ENCODE measurements at regions not wholly inside any gene's neighbourhood (a gene's known extent, or its start where the extent isn't known, plus 50 kb on each side); places are given as distances from the start of the nearest gene placed in this dataset.

DNA sequence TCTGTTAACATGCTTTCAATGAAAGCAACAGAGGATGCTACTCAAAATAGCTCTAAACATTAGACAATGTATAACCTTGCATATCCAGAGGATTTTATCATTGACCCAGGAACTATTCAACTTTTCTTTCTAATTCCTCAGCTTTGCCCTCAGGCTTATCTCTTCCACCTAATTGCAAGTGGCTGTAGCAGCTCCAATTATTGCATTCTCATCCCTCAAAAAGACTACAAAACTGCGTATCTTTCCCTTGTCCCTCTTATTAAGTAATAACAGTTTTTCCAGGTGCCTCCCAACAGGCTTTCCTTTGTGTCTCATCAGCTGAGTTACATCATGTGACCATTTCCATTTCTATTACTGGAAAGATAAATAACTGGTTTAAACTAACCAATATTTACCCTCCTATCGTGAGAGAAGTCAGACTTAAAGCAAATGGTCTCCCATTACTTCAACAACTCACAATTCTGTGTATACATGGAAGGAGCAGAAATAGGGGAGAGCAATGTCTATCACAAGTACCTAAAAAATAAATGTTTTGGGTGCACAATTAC lies 78.0 kb upstream of the MBNL1 start:
- DNase-seq (ENCODE audit: low read depth in 2 of 3, low spot score in 1 of 3): no peak

DNA sequence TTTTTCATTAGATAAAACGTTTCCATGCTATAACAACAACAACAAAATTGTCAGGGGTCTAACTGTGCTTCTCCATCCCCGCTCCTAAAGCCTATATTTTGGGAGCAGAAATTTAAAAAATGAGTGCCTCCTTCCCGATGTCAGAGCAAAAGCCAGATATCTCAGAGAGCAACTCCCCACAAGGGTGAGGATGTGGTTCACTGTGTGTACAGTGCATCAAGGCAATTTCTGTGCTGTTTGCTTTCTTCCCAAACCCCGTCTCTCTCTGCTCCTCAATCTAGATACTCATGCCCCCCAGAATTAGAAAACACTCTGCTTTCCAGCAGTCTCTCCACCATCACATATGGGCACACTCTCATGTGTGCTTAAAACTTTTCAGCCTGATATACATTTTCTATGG lies 76.7 kb upstream of the MBNL1 start:
- DNase-seq (ENCODE audit: low read depth in 2 of 3, low spot score in 1 of 3): no peak

GRCh38 chr3:152192936-152193672 lies 75.6 kb upstream of the MBNL1 start:
- no peak for DNase-seq (ENCODE audit: low read depth in 2 of 3, low spot score in 1 of 3)

DNA sequence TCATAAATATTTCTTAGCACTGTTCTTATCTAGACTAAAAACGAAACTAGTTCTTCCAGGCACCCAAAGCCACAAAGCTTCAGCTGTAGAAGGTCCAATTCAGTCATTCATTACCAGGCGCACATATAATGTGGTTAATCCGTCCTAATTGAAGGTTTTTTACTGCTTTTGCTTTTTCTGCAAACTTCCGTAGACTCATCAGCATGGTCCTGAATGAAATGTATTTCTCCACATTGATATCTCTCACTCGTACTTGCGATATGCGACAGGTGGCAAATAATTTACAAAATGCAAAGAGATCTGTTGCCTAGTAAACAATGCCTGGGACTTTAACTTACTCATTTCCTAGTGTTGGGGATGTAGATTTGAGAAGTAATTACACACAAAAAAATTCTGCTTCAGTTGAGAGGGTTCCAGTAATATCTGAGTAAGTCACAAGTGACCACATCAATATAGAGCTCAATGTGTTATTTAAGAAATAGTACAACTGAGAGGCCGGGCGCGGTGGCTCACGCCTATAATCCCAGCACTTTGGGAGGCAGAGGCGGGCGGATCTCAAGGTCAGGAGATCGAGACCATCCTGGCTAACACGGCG lies 75.0 kb upstream of the MBNL1 start:
- DNase-seq (ENCODE audit: low read depth in 2 of 3, low spot score in 1 of 3): peak in 2 of 3 donors; percentile 13 to 32

GRCh38 chr3:152195206-152195605 lies 73.5 kb upstream of the MBNL1 start:
- no peak for DNase-seq (ENCODE audit: low read depth in 2 of 3, low spot score in 1 of 3)

DNA sequence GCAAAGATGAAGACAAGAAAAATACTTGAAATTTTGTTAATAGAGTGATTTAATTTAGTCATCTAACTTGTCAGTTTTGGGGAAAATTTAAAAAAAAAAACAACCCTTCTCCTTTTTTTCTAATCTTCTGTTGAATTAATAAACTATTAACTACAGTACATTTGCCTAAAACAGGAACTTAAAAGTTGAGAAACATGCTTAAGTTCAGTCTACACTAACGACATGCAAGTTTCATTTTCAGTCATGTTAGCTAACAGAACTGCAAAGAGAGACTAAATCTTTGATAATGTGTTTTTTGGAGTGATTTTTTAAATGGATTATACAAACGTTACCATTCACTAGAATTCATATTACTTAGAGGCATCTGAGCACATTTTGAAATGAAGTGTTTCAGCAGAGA lies 71.9 kb upstream of the MBNL1 start:
- DNase-seq (ENCODE audit: low read depth in 2 of 3, low spot score in 1 of 3): no peak

- DNase-seq (ENCODE audit: low read depth in 2 of 3, low spot score in 1 of 3): no peak
Measured at GRCh38 chr3:152197451-152197850, 71.3 kb upstream of the MBNL1 start.

DNA sequence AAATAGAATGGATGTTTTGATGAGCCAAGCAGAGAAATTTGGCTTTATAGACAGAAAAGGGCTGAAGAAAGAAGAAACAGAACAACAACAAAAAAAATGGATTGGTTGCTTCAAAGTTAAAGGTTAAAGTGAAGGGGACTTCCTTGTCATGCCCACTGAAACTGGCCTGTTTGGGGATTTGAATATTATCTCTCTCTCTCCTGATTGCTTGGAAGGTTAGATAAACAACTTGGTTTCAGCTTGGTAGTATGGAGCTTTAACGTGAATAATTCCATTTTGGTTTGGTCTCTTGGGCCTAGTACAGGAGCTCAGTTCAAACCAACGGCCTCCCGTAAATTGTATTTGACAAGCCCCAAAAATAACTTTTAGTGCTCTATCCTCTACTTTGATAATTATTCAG lies 70.8 kb upstream of the MBNL1 start:
- no peak for DNase-seq (ENCODE audit: low read depth in 2 of 3, low spot score in 1 of 3)

- no peak for DNase-seq (ENCODE audit: low read depth in 2 of 3, low spot score in 1 of 3)
Measured at GRCh38 chr3:152198665-152199064, 70.1 kb upstream of the MBNL1 start.

DNA sequence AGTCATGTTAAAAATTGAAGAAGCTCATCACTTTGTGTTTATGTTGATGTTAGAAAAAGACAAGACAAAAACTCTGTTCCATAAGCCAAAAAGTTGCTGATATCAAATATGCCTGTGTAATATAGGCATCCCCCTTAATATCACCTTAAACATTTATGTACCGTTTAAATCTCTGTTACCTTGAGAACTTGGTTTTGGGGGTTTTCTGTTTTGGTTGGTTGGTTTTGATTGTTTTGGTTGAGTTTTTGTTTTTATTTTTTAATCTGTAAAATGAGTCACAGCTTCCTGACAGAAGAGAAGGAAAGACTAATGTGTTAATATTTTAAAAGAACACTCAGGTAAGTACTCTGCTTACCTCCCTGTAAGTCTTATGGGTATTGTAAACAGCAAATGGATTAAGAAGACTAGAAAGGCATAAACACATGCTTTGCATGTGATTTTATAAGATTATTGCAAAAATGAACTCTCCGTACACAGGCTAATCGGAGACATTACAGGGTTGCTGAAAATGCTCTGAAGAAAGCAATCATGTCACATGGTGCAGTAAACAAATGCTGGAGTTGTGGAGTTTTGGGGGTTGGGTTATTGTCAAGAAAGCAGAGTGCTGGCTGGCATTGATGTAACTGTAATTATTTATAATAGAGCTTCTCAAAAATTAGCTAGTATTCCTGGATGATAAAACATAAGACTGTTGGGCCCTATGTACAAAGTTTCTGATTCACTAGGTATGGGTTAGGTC lies 69.5 kb upstream of the MBNL1 start:
- no peak for DNase-seq (ENCODE audit: low read depth in 2 of 3, low spot score in 1 of 3)

GRCh38 chr3:152200476-152201420 lies 68.0 kb upstream of the MBNL1 start:
- DNase-seq (ENCODE audit: low read depth in 2 of 3, low spot score in 1 of 3): no peak

- no peak for DNase-seq (ENCODE audit: low read depth in 2 of 3, low spot score in 1 of 3)
Measured at GRCh38 chr3:152202976-152203626, 65.6 kb upstream of the MBNL1 start.

DNA sequence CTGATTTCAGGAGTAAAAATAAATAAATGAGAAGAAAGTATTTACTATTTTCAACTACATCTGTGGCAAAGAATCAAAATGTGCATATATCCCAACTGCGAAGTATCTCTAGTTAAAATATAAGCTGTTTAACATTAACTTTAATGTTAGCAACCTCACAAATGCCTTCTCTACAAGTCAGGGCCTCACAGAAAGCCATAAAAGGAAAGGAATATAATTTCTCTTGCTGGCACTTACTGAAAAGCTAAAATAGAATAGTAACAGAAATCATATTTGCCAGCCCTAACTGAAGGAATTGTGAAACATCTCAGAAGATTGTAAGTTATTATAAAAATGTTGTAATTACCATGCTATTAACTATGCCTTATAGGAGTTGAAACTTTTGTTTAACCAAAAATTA lies 65.1 kb upstream of the MBNL1 start:
- DNase-seq (ENCODE audit: low read depth in 2 of 3, low spot score in 1 of 3): no peak

DNA sequence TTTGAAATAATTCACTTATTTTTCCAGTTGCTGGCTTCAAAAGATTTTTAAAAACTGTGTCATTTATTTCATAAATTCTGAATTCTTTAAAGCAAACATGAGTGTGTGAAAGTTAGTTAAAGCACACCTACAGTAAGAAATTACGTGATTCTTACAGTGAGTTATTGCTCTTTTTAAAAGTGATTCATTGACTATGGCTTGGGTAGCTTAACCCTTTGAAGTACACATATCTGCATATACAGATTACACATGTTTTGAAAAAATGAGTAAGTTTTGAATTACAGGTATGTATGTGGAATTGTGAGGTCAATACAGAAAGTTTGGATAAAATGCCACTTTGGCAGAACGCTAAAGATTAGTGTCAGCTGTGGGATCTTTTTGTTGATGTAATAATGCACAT lies 64.5 kb upstream of the MBNL1 start:
- DNase-seq (ENCODE audit: low read depth in 2 of 3, low spot score in 1 of 3): no peak

GRCh38 chr3:152205097-152205593 lies 63.6 kb upstream of the MBNL1 start:
- no peak for DNase-seq (ENCODE audit: low read depth in 2 of 3, low spot score in 1 of 3)

DNA sequence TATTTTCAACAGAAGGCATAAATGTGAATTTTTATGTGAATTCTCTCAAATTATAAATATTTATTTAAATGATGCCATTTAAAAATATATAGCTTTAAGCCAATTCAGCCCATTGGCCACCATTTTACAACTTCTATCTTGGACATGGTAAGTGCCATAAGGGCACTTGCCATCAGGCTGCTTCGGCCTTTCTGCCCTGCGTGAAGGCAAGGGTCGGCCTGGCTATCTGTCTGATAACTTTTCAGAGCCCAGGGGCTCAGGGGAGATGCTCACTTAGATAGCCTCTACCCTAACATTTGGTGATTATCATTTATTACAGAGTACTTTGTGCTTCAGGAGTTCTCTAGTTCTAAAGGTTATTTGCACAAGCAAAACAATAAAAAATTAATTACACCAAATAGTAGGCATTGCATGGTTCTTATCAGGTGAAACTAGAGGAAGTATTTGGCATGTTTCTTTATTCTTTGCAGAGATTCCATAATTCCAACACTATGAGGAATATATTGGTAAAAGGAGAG lies 62.4 kb upstream of the MBNL1 start:
- no peak for DNase-seq (ENCODE audit: low read depth in 2 of 3, low spot score in 1 of 3)

GRCh38 chr3:152208439-152208838 lies 60.3 kb upstream of the MBNL1 start:
- no peak for DNase-seq (ENCODE audit: low read depth in 2 of 3, low spot score in 1 of 3)

DNA sequence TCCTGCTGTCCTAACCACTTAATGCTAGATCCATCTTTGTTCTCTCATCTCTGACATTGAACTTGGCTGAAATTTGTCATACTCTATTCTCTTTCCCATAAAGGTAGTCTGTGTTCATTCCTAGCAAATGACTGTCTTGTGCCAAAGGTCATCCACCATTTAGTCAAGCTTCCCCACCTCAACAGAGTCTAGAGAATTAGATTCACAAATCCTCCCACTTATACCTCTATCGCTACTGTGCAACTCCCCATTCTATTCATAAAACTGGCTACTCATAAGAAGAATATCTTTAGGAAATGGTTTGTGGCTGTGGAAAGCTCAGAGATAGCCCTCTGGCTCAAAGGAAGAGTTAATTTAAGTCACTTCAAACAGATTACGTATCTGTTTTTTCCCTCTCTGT lies 59.7 kb upstream of the MBNL1 start:
- DNase-seq (ENCODE audit: low read depth in 2 of 3, low spot score in 1 of 3): no peak

DNA sequence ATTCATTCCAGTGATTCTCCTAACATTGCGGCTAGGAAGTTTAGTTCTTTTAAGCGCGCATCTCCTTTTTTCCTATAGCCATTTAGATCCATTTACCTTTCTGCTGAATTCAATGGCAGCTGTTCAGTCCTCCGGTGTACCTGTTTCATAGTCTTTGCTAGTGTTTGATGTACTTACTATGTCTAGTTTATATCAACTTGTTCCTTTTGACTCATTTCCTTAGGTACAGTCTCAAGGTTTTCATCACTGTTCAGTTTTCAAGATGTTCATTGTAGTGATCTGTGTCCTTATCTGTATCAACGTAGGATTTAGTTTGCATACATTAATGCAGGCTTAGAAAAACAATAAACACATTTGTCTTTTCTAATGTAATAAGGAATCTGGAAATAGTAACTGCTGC lies 59.0 kb upstream of the MBNL1 start:
- DNase-seq (ENCODE audit: low read depth in 2 of 3, low spot score in 1 of 3): no peak

GRCh38 chr3:152210697-152211096 lies 58.0 kb upstream of the MBNL1 start:
- DNase-seq (ENCODE audit: low read depth in 2 of 3, low spot score in 1 of 3): no peak
